Bronchial epithelial cell (primary cell): ENCODE measurements at regions not wholly inside any gene's neighbourhood (a gene's known extent, or its start where the extent isn't known, plus 50 kb on each side); places are given as distances from the start of the nearest gene placed in this dataset.

ENCODE experiments used
- DNase-seq: peaks from one replicate; pipeline ENCODE4 v3.0.0-alpha.2; 2010; ENCODE audit warnings: low read depth
- FAIRE-seq: peaks from 2 replicates; lab custom pipeline; 2011; peaks lifted over from hg19 to GRCh38; lab: Jason Lieb, UNC
- H3K27me3 ChIP-seq: 2 replicates; pipeline ENCODE4 v1.5.1; 2011; ENCODE audit warnings: low read length; ENCODE audit not compliant: control insufficient read depth, insufficient read depth
- H3K36me3 ChIP-seq: 2 replicates; pipeline ENCODE4 v1.5.1; 2011; ENCODE audit warnings: low read length; ENCODE audit not compliant: control insufficient read depth, insufficient read depth
- H3K4me3 ChIP-seq: 2 replicates; pipeline ENCODE4 v1.5.1; 2011; ENCODE audit warnings: mild to moderate bottlenecking, low read depth, low read length, control low read depth
- CTCF ChIP-seq: IDR thresholded peaks from 2 replicates; pipeline ENCODE4 v1.5.1; 2011; ENCODE audit warnings: mild to moderate bottlenecking, moderate library complexity, low read length, control low read depth, inconsistent platforms; ENCODE audit not compliant: insufficient read depth, severe bottlenecking

- TF ChIP-seq CTCF: no peak
- FAIRE-seq (no peak), DNase-seq (no peak)
- Histone ChIP-seq H3K36me3 (no peaks in the 10 kb centered on the region), H3K4me3 (no peak overlapping the region), H3K27me3 (no peaks in the 10 kb centered on the region)
These were observed 89.7 kb upstream of the CPM start for GRCh38 chr12:69022674-69023073.

GRCh38 chr12:69023840-69024239 lies 90.9 kb upstream of the CPM start:
- Histone ChIP-seq H3K36me3 (no peaks in the 10 kb centered on the region), H3K4me3 (no peak overlapping the region), H3K27me3 (no peaks in the 10 kb centered on the region)
- no peak for TF ChIP-seq CTCF
- no peak for DNase-seq
- no peak for FAIRE-seq

- no peak overlapping the region for H3K4me3 ChIP-seq
- TF ChIP-seq CTCF: no peak
- FAIRE-seq: no peak
- H3K36me3 ChIP-seq: no peaks in the 10 kb centered on the region
- H3K27me3 ChIP-seq: no peaks in the 10 kb centered on the region
- peak; percentile 98 for DNase-seq
These were observed 91.4 kb upstream of the CPM start for GRCh38 chr12:69024413-69024812.

GRCh38 chr12:69024907-69025306 lies 91.9 kb upstream of the CPM start:
- no peak overlapping the region for H3K4me3 ChIP-seq
- DNase-seq: peak; percentile 93
- no peak for TF ChIP-seq CTCF

GRCh38 chr12:69026336-69026735 lies 93.4 kb upstream of the CPM start:
- DNase-seq: no peak
- no peak overlapping the region for H3K4me3 ChIP-seq
- no peak for TF ChIP-seq CTCF
- no peak for FAIRE-seq
- H3K36me3 ChIP-seq: no peaks in the 10 kb centered on the region
- H3K27me3 ChIP-seq: no peaks in the 10 kb centered on the region

More at GRCh38 chr12:69024907-69025306, 91.9 kb upstream of the CPM start:
- no peak for FAIRE-seq
- no peaks in the 10 kb centered on the region for H3K36me3 ChIP-seq
- H3K27me3 ChIP-seq: no peaks in the 10 kb centered on the region

GRCh38 chr12:69027411-69027881 lies 94.5 kb upstream of the CPM start:
- FAIRE-seq (no peak), DNase-seq (peak; percentile 86)
- TF ChIP-seq CTCF: no peak
- H3K36me3 ChIP-seq: no peaks in the 10 kb centered on the region
- no peaks in the 10 kb centered on the region for H3K27me3 ChIP-seq
- H3K4me3 ChIP-seq: no peak overlapping the region
